ENCODE measurements at regions not wholly inside any gene's neighbourhood (a gene's known extent, or its start where the extent isn't known, plus 50 kb on each side); places are given as distances from the start of the nearest gene placed in this dataset.

DNA sequence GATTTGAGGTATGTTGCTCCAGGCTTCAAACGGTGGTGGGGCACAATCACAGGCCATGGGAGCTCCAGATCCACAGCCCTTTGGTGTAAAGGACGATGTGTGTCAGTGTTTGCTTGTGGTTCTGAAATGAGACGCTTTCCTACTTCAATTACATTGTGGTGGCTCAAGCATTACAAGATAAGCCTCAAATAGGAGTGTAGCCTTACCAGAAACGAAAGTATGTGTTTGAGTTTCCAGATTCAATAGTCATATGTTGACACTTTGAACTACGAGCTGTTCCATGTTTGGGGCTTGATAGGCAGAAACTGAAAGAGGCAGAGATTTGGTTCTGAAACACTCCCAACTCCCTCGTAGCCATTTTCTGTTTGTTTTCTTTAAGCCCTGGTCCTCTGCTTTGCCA is 187.1 kb downstream of the MYLK4 start:
- no peaks in the 10 kb centered on the region; the same call in 1 of the 2 replicates for H3K4me1 Mint-ChIP-seq (ENCODE audit: low read depth)
- no peak overlapping the region for H3K4me3 Mint-ChIP-seq
- no peaks in the 10 kb centered on the region for H3K9me3 Mint-ChIP-seq
- H3K36me3 Mint-ChIP-seq (ENCODE audit: low read depth), result no peaks in the 10 kb centered on the region
- DNase-seq, result no peak
- H3K27me3 Mint-ChIP-seq (ENCODE audit: insufficient read depth), result peaks cover 14% of the 10 kb centered on the region
- no peak overlapping the region for H3K27ac Mint-ChIP-seq
- TF ChIP-seq, protein P1, sequence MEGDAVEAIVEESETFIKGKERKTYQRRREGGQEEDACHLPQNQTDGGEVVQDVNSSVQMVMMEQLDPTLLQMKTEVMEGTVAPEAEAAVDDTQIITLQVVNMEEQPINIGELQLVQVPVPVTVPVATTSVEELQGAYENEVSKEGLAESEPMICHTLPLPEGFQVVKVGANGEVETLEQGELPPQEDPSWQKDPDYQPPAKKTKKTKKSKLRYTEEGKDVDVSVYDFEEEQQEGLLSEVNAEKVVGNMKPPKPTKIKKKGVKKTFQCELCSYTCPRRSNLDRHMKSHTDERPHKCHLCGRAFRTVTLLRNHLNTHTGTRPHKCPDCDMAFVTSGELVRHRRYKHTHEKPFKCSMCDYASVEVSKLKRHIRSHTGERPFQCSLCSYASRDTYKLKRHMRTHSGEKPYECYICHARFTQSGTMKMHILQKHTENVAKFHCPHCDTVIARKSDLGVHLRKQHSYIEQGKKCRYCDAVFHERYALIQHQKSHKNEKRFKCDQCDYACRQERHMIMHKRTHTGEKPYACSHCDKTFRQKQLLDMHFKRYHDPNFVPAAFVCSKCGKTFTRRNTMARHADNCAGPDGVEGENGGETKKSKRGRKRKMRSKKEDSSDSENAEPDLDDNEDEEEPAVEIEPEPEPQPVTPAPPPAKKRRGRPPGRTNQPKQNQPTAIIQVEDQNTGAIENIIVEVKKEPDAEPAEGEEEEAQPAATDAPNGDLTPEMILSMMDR (IDR thresholded peaks at IDR 0.05), result no peak

DNA sequence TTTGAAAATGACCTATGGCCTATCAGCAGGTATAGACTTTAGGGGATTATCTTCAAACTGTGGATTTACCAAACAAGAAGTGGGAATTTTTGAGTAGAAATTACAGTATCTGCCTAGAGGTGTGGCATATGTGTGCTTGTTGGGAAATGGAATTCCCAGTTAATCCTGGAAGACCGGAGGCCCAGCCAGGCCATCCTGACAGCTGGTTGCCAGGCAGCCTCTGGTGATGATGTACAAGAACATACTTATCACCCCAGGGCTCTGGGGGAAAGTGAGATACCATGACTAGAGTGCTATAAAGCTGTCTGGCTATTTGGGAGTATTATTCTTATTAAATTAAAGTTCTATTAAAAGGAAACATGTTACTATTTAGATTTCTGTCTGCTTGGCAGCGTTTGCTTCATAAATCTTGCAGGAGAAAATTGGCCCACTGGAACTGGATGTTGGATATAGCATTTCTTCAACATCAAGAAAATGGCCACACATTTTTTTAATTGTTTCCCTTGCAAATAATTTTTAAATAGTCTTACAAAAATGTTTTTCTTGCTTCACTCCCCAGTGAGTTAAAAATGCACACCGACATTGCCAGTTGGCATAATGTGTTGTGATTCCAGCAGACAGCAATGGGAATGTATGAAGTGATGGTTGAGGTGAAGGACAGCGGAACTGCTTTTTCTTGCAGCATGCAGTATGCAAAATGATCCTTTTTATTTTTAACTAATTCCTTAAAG is 187.8 kb downstream of the MYLK4 start:
- H3K27me3 Mint-ChIP-seq (ENCODE audit: insufficient read depth), result peaks cover 14% of the 10 kb centered on the region

DNA sequence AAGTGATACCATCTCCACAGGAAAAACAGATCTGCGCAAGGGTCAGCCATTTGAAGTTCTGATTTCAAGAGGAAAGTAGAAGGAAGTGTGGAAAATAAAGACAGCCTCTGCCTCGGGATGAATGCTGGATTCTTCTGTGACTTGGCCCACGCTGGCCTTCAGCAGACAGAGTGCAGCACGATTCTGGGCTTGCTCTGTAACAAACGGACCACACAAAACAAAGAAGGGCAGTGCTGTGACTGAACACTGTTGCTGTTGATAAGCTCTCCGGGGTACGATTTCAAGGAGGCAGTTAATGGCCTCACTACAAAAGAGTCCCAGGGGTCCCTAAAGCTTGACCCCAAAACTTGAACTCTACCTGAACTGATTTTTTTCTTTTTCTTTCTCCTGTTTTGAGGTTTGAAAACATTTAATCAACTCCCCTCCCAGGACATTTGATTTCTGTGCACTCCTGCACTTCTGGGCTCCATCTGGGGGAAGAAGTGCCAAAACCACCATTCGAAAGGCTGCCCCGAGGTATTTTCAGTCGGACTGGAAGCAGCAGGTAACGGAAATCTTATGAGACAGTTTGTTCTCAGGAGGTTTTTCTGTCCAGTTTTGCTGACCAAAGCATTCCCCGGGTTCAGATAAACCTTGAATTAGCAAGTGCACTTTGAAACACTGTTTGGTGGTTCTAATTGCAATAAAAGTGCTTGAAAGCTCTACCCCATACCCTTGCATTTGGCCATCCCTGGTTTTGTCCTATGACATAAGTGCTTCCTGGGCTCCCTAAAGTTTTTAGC is 189.6 kb downstream of the MYLK4 start:
- no peaks in the 10 kb centered on the region; the same call in 1 of the 2 replicates for H3K4me1 Mint-ChIP-seq (ENCODE audit: low read depth)
- no peak overlapping the region for H3K4me3 Mint-ChIP-seq
- TF ChIP-seq, protein P1 (IDR thresholded peaks at IDR 0.05), result no peak
- H3K27me3 Mint-ChIP-seq (ENCODE audit: insufficient read depth), result peaks cover 19% of the 10 kb centered on the region
- no peaks in the 10 kb centered on the region for H3K36me3 Mint-ChIP-seq (ENCODE audit: low read depth)
- no peak for DNase-seq
- no peaks in the 10 kb centered on the region for H3K9me3 Mint-ChIP-seq
- H3K27ac Mint-ChIP-seq, result no peak overlapping the region

More for the DNA sequence above, 187.8 kb downstream of the MYLK4 start:
- TF ChIP-seq, protein P1 (IDR thresholded peaks at IDR 0.05), result no peak
- Mint-ChIP-seq H3K9me3 (no peaks in the 10 kb centered on the region), H3K4me1 (ENCODE audit: low read depth) (no peaks in the 10 kb centered on the region; the same call in 1 of the 2 replicates), H3K36me3 (ENCODE audit: low read depth) (no peaks in the 10 kb centered on the region), H3K27ac (no peak overlapping the region), H3K4me3 (no peak overlapping the region)
- no peak for DNase-seq

DNA sequence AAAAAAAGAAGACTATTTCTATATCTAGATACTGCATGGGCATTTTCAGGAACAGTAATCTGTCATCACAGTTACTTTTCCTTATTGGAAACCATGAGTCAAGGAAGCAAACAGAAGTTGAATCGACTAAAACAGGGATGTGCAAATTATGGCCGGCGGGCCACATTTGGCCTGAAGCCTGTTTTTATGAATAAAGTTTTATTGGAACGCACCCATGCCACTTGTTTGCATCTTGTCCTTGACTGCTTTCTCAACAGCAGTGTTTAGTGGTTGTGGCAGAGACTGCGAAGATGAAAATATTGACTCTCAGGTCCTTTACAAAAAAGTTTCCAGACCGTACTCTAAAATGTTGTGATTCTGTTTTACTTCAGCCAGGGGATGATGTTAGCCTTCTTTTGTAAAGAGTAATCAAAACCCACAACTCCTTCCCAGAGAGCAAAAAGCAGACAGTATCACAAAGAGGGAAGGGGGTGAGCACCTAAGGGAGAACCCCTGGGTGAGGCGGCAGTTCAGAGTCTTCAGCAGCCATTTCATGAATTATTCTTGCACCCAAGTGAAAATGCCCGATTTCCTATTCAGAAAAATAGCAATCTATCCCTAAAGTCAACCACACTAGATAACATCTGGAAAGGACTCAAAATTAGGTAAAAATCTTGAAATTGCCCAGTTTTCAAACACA is 190.4 kb downstream of the MYLK4 start:
- Mint-ChIP-seq H3K4me1 (ENCODE audit: low read depth) (no peaks in the 10 kb centered on the region; the same call in 1 of the 2 replicates), H3K36me3 (ENCODE audit: low read depth) (no peaks in the 10 kb centered on the region), H3K27ac (no peak overlapping the region), H3K27me3 (ENCODE audit: insufficient read depth) (peaks cover 15% of the 10 kb centered on the region), H3K4me3 (no peak overlapping the region), H3K9me3 (no peaks in the 10 kb centered on the region)
- no peak for DNase-seq
- TF ChIP-seq, protein P1 (IDR thresholded peaks at IDR 0.05), result no peak

DNA sequence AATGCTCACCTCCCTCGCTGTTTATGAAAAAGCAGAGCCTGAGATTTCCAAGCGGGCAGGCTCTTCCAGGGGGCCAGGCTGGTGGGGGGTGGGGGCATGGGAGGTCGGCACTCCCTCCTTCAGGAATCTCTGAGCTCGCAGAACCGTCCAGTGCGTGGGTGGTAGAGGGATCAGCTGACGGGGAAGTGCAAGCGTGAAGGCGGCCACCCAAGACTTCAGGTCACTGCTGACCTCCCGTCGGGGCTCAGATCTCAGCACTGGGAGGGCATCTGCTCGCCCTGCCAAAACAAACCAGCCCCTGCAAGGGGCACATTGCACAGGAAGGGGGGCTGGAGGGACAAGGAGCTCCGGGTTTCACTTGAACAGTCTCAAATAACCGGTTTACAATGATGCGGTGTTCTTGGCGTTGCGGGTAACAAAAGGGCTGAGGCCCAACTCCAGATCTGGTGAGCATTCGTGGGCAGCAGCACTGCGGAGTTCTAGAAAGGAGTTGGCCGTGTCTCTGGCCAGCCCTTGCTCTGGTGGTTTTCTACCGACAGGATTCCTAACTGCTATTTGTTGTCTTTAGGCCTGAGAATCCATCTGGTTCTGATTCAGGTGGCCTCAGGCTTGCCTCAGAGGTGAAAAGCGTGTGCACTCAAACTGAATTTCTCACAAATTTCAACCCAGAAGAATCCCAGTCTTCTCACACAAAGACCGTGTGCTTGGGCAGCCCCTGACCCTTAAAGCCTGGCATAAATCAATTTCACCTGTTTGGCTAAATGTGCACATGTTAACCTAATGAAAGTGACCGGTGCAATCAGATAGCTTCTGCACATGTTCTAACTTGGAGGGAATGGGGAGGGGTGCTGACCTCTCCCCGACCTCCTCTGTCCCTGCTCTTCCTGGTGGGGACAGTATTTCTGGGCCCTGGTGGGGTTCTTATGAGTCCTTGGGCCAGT is 191.6 kb downstream of the MYLK4 start:
- no peak for DNase-seq
- Mint-ChIP-seq H3K4me1 (ENCODE audit: low read depth) (no peaks in the 10 kb centered on the region; the same call in 1 of the 2 replicates), H3K27ac (no peak overlapping the region), H3K9me3 (no peaks in the 10 kb centered on the region), H3K4me3 (no peak overlapping the region), H3K27me3 (ENCODE audit: insufficient read depth) (peaks cover 15% of the 10 kb centered on the region), H3K36me3 (ENCODE audit: low read depth) (no peaks in the 10 kb centered on the region)
- TF ChIP-seq, protein P1 (IDR thresholded peaks at IDR 0.05), result no peak

Measured in HFFc6 (cell line).